Spleen (tissue), 7 donors: ENCODE measurements at regions not wholly inside any gene's neighbourhood (a gene's known extent, or its start where the extent isn't known, plus 50 kb on each side); places are given as distances from the start of the nearest gene placed in this dataset.

ENCODE experiments used
- POLR2A ChIP-seq, 3 donors: fragments of 450-650 bp; IDR thresholded peaks; one replicate each; pipeline ENCODE4 v1.5.1; 2017; ENCODE audit warnings: antibody characterized with exemption in 3 of 3, mild to moderate bottlenecking in 1 of 3
- TF ChIP-seq, protein P1 (sequence below), 11 experiments: fragments of 200-600 bp in 7 of 11; fragments of 450-650 bp in 4 of 11; sonication (generic) in 4 of 11; IDR thresholded peaks in 8 of 11; conservative IDR thresholded peaks in 3 of 11; 1 replicate in 7 of 11; 2 replicates in 4 of 11; pipeline versions ENCODE4 v1.4.0 to v1.8.0; 2016 to 2021; ENCODE audit warnings: antibody characterized with exemption in 11 of 11, inconsistent platforms in 4 of 11, mild to moderate bottlenecking in 1 of 11
- donor health status: DM: no; HTN: no; CAD: no; lungs with moderate emphysema.
- donor health status: DM: no; HTN: no; CAD: no.
- donor health status: DM: no; HTN: no; CAD: no.

- TF ChIP-seq, protein P1, sequence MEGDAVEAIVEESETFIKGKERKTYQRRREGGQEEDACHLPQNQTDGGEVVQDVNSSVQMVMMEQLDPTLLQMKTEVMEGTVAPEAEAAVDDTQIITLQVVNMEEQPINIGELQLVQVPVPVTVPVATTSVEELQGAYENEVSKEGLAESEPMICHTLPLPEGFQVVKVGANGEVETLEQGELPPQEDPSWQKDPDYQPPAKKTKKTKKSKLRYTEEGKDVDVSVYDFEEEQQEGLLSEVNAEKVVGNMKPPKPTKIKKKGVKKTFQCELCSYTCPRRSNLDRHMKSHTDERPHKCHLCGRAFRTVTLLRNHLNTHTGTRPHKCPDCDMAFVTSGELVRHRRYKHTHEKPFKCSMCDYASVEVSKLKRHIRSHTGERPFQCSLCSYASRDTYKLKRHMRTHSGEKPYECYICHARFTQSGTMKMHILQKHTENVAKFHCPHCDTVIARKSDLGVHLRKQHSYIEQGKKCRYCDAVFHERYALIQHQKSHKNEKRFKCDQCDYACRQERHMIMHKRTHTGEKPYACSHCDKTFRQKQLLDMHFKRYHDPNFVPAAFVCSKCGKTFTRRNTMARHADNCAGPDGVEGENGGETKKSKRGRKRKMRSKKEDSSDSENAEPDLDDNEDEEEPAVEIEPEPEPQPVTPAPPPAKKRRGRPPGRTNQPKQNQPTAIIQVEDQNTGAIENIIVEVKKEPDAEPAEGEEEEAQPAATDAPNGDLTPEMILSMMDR (IDR thresholded peaks at IDR 0.05 in 8 of 11, conservative IDR thresholded peaks at IDR 0.05 in 3 of 11): no peak
- TF ChIP-seq POLR2A (IDR thresholded peaks at IDR 0.05): no peak
Measured at GRCh38 chr15:69505956-69506556, 53.4 kb downstream of the RPLP1 start.
